CD14-positive monocyte (primary cell): ENCODE measurements at regions not wholly inside any gene's neighbourhood (a gene's known extent, or its start where the extent isn't known, plus 50 kb on each side); places are given as distances from the start of the nearest gene placed in this dataset.

Experiments
- DNase-seq, 3 donors: peaks; one replicate each; pipeline ENCODE4 v3.0.0-alpha.2; 2011 to 2022
- H2AFZ ChIP-seq: 2 replicates; pipeline ENCODE4 v1.6.0; 2012; ENCODE audit warnings: mild to moderate bottlenecking, low read depth, low read length, inconsistent platforms; ENCODE audit not compliant: insufficient read depth, poor library complexity, severe bottlenecking
- H3K27ac ChIP-seq, 2 donors: 1 replicate in 1 of 2; 2 replicates in 1 of 2; pipeline ENCODE4 v1.5.1; 2012 to 2013; ENCODE audit warnings: low read length in 2 of 2, control low read depth in 1 of 2, inconsistent platforms in 1 of 2, low read depth in 1 of 2, mild to moderate bottlenecking in 1 of 2
- H3K27me3 ChIP-seq, 2 donors: one replicate each; pipeline versions ENCODE4 v1.6.0 to v1.6.1; 2011 to 2013; ENCODE audit warnings: low read length in 2 of 2; ENCODE audit not compliant: control insufficient read depth in 2 of 2, insufficient read depth in 2 of 2
- H3K36me3 ChIP-seq, 2 donors: replicated peaks in 1 of 2; 1 replicate in 1 of 2; 2 replicates in 1 of 2; pipeline versions ENCODE4 v1.5.1 to v1.6.1; 2012 to 2013; ENCODE audit warnings: low read length in 2 of 2, control low read depth in 1 of 2, inconsistent platforms in 1 of 2, mild to moderate bottlenecking in 1 of 2; ENCODE audit not compliant: insufficient read depth in 2 of 2, control insufficient read depth in 1 of 2
- H3K4me1 ChIP-seq, 2 donors: 1 replicate in 1 of 2; 2 replicates in 1 of 2; pipeline versions ENCODE4 v1.5.1 to v1.6.1; 2012 to 2013; ENCODE audit warnings: low read length in 2 of 2, control low read depth in 1 of 2, inconsistent platforms in 1 of 2, mild to moderate bottlenecking in 1 of 2, moderate library complexity in 1 of 2; ENCODE audit not compliant: insufficient read depth in 2 of 2, control insufficient read depth in 1 of 2
- H3K4me2 ChIP-seq: replicated peaks from 2 replicates; pipeline ENCODE3; 2012; ENCODE audit warnings: low read length, moderate library complexity, mild to moderate bottlenecking; ENCODE audit not compliant: poor library complexity, severe bottlenecking; ENCODE audit errors: extremely low read depth
- H3K4me3 ChIP-seq, 3 experiments: fragments of 200-600 bp in 1 of 3; sonication (generic) in 1 of 3; replicated peaks in 1 of 3; 1 replicate in 2 of 3; 2 replicates in 1 of 3; pipeline ENCODE4 v1.5.1; 2011 to 2013; ENCODE audit warnings: low read length in 3 of 3, mild to moderate bottlenecking in 3 of 3, control low read depth in 2 of 3, low read depth in 2 of 3, inconsistent platforms in 1 of 3, moderate library complexity in 1 of 3
- H3K79me2 ChIP-seq: 2 replicates; pipeline ENCODE4 v1.6.0; 2012; ENCODE audit warnings: mild to moderate bottlenecking, control low read depth, inconsistent platforms, low read length, moderate library complexity; ENCODE audit not compliant: insufficient read depth
- H3K9ac ChIP-seq: 2 replicates; pipeline ENCODE4 v1.6.0; 2017; ENCODE audit warnings: low read length, mild to moderate bottlenecking; ENCODE audit not compliant: insufficient read depth, poor library complexity, severe bottlenecking
- H3K9me3 ChIP-seq, 2 donors: replicated peaks in 1 of 2; 1 replicate in 1 of 2; 2 replicates in 1 of 2; pipeline versions ENCODE4 v1.5.1 to v1.6.1; 2012 to 2013; ENCODE audit warnings: low read length in 2 of 2, control low read depth in 1 of 2; ENCODE audit not compliant: control insufficient read depth in 1 of 2, insufficient read depth in 1 of 2
- H4K20me1 ChIP-seq: 2 replicates; pipeline ENCODE4 v1.6.0; 2012; ENCODE audit warnings: mild to moderate bottlenecking, low read length, control low read depth, moderate library complexity; ENCODE audit not compliant: insufficient read depth
- H3K27ac Mint-ChIP-seq, 7 donors: one replicate each; pipeline ENCODE4 v1.8.0; 2020; ENCODE audit warnings: mild to moderate bottlenecking in 7 of 7, mixed read lengths in 7 of 7, moderate library complexity in 6 of 7, inconsistent platforms in 2 of 7
- H3K27me3 Mint-ChIP-seq, 3 donors: one replicate each; pipeline ENCODE4 v1.8.0; 2021 to 2022; ENCODE audit warnings: low read depth in 3 of 3, mild to moderate bottlenecking in 3 of 3, mixed read lengths in 3 of 3, moderate library complexity in 3 of 3, inconsistent platforms in 1 of 3
- H3K36me3 Mint-ChIP-seq, 2 donors: one replicate each; pipeline ENCODE4 v1.8.0; 2020; ENCODE audit warnings: mixed read lengths in 2 of 2, inconsistent platforms in 1 of 2, mild to moderate bottlenecking in 1 of 2
- H3K4me1 Mint-ChIP-seq: one replicate; pipeline ENCODE4 v1.8.0; 2020; ENCODE audit warnings: mild to moderate bottlenecking, mixed read lengths
- H3K4me3 Mint-ChIP-seq, 2 donors: one replicate each; pipeline ENCODE4 v1.8.0; 2020; ENCODE audit warnings: mild to moderate bottlenecking in 2 of 2, mixed read lengths in 2 of 2, moderate library complexity in 1 of 2
- H3K9me3 Mint-ChIP-seq, 7 donors: one replicate each; pipeline ENCODE4 v1.8.0; 2020 to 2022; ENCODE audit warnings: mixed read lengths in 7 of 7, mild to moderate bottlenecking in 6 of 7, moderate library complexity in 6 of 7, inconsistent platforms in 2 of 7
- CTCF ChIP-seq: fragments of 200-600 bp; IDR thresholded peaks from one replicate; pipeline ENCODE4 v1.8.0; 2022; ENCODE audit warnings: antibody characterized with exemption, mild to moderate bottlenecking
- WGBS: methylation state at CpG from one replicate; pipeline ENCODE4 v1.1.5; 2013; ENCODE audit warnings: missing lambda C conversion rate; ENCODE audit not compliant: insufficient coverage; 5-methylcytosine and 5-hydroxymethylcytosine counted together
- intact Hi-C, 2 donors: fragments of 100-400 bp; cut with micrococcal nuclease; formaldehyde crosslinking; loops; one replicate each; pipeline versions ENCODE4 v1.15.0 to v1.15.1; 2023

DNA sequence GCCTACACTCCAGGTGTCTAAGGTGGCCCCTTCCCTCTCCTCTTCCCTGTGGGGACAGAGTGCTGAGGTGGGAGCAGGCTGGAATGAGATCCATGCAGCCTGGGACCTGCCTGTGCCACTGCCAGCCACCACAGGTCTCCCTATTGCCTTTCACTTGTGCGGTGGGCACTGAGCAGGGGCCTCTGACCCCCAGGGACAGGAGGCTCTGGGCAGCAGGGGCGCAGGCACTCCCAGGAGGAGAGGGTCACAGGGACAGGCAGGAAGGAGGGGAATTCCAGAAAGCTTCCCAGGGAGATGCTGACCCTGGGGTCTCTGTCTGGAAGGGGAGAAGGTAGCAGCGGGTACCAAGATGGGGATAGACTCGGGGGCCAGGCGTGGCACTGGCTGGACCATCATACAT lies 228.5 kb upstream of the B3GAT1 start:
- Histone ChIP-seq H3K36me3 (no peaks in the 10 kb centered on the region), H3K9ac (no peak overlapping the region), H3K4me1 (no peaks in the 10 kb centered on the region), H3K9me3 (no peaks in the 10 kb centered on the region), H3K79me2 (no peaks in the 10 kb centered on the region), H2AFZ (no peak overlapping the region), H3K27me3 (no peaks in the 10 kb centered on the region), H3K4me3 (no peak overlapping the region), H3K4me2 (no peak overlapping the region), H3K27ac (no peak overlapping the region), H4K20me1 (no peaks in the 10 kb centered on the region)
- TF ChIP-seq CTCF, result no peak
- no peak overlapping the region for H3K27ac Mint-ChIP-seq
- no peaks in the 10 kb centered on the region for H3K36me3 Mint-ChIP-seq
- no peak for DNase-seq
- intact Hi-C loops, result no loop called here
- H3K4me1 Mint-ChIP-seq, result no peaks in the 10 kb centered on the region
- 95% methylated on average over 4 of the region's 5 CpGs for WGBS
- H3K9me3 Mint-ChIP-seq, result no peaks in the 10 kb centered on the region
- H3K27me3 Mint-ChIP-seq, result peaks cover 4 to 5% (median 4%) of the 10 kb centered on the region in 3 donors
- H3K4me3 Mint-ChIP-seq, result no peak overlapping the region

DNA sequence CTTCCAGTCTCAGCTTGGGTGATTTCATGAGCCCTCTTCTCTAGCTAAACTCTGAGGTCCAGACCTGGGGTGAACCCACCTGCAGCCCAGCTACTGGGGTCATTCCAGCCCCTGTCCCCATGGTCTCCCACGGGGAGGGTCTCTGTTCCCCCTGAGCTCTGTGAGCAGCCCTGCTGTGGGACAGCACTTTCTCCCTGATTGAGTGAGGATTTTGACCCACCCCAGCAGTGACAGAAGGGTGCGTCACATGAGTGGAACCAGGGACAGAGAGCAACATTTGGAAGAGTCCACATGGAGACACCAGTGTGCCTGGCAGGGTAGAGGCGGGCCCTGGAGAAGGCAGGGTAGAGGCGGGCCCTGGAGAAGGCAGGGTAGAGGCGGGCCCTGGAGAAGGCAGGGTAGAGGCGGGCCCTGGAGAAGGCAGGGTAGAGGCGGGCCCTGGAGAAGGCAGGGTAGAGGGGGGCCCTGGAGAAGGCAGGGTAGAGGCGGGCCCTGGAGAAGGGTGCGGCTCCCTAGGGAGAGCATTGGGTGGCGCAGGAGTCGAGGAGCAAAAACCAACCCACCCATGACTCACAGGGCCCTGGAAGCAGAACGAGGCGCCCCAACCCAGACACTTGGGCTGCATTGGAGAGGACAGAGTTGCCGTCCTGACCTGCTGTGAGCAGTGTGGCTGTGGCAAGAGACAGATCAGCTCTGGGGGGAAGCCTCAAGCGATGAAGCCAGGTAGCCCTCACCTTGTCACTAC lies 227.7 kb upstream of the B3GAT1 start:
- WGBS, result 94% methylated on average over 8 of the region's 15 CpGs
- no peaks in the 10 kb centered on the region for H3K79me2 ChIP-seq
- intact Hi-C loops, result no loop called here
- H3K36me3 ChIP-seq, result no peaks in the 10 kb centered on the region
- no peak overlapping the region for H3K4me3 ChIP-seq
- H4K20me1 ChIP-seq, result no peaks in the 10 kb centered on the region
- Mint-ChIP-seq H3K27me3 (peaks cover 2 to 4% (median 3%) of the 10 kb centered on the region in 3 donors), H3K4me3 (no peak overlapping the region), H3K36me3 (no peaks in the 10 kb centered on the region), H3K4me1 (no peaks in the 10 kb centered on the region), H3K9me3 (no peaks in the 10 kb centered on the region), H3K27ac (no peak overlapping the region)
- H3K4me2 ChIP-seq, result no peak overlapping the region
- H3K9ac ChIP-seq, result no peak overlapping the region
- no peak for TF ChIP-seq CTCF
- no peaks in the 10 kb centered on the region for H3K9me3 ChIP-seq
- DNase-seq, result no peak
- no peaks in the 10 kb centered on the region for H3K27me3 ChIP-seq
- no peak overlapping the region for H3K27ac ChIP-seq
- no peak overlapping the region for H2AFZ ChIP-seq
- H3K4me1 ChIP-seq, result no peaks in the 10 kb centered on the region
